Transverse colon (tissue), 3 donors: ENCODE measurements at regions not wholly inside any gene's neighbourhood (a gene's known extent, or its start where the extent isn't known, plus 50 kb on each side); places are given as distances from the start of the nearest gene placed in this dataset.

ENCODE experiments used
- POLR2A ChIP-seq: fragments of 450-650 bp; IDR thresholded peaks from one replicate; pipeline ENCODE4 v1.6.1; 2016; ENCODE audit warnings: antibody characterized with exemption, mild to moderate bottlenecking, moderate library complexity
- TF ChIP-seq, protein P1 (sequence below), 5 experiments: fragments of 200-600 bp in 3 of 5; fragments of 450-650 bp in 2 of 5; sonication (generic) in 3 of 5; IDR thresholded peaks; 1 replicate in 2 of 5; 2 replicates in 3 of 5; pipeline ENCODE4 v1.5.1; 2016 to 2017; ENCODE audit warnings: antibody characterized with exemption in 5 of 5, inconsistent platforms in 3 of 5, mild to moderate bottlenecking in 2 of 5, moderate library complexity in 1 of 5

DNA sequence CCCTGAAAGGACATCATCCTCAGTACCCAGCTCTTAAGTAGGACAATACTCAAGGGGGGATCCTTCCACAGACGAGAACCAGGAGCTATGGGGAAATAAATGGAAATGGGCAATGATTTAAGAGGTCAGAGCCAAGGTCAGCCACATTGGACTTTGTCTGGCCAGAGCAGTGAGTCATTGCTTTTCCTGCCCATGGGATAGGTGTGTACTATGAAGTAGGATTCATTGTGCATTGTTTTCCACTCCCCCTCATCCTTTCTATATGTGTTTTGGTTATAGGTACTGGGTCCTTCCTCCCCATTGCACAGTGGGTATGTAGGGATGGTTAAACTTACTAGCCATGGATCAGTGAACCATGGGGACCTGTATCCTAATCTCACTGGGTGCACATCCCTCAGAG is 328.9 kb upstream of the USP25 start:
- TF ChIP-seq POLR2A, result no peak
- TF ChIP-seq, protein P1, sequence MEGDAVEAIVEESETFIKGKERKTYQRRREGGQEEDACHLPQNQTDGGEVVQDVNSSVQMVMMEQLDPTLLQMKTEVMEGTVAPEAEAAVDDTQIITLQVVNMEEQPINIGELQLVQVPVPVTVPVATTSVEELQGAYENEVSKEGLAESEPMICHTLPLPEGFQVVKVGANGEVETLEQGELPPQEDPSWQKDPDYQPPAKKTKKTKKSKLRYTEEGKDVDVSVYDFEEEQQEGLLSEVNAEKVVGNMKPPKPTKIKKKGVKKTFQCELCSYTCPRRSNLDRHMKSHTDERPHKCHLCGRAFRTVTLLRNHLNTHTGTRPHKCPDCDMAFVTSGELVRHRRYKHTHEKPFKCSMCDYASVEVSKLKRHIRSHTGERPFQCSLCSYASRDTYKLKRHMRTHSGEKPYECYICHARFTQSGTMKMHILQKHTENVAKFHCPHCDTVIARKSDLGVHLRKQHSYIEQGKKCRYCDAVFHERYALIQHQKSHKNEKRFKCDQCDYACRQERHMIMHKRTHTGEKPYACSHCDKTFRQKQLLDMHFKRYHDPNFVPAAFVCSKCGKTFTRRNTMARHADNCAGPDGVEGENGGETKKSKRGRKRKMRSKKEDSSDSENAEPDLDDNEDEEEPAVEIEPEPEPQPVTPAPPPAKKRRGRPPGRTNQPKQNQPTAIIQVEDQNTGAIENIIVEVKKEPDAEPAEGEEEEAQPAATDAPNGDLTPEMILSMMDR (IDR thresholded peaks at IDR 0.05), result no peak
